H9 (cell line): ENCODE measurements at regions not wholly inside any gene's neighbourhood (a gene's known extent, or its start where the extent isn't known, plus 50 kb on each side); places are given as distances from the start of the nearest gene placed in this dataset.

Experiments used
- DNase-seq: peaks from one replicate; pipeline ENCODE4 v3.0.0-alpha.2; 2017
- H2AFZ ChIP-seq: one replicate; pipeline ENCODE4 v1.6.1; 2013; ENCODE audit warnings: mild to moderate bottlenecking, low read length, control low read depth, moderate library complexity
- H2AK5ac ChIP-seq: 2 replicates; pipeline ENCODE4 v1.6.1; 2013; ENCODE audit warnings: low read length, control low read depth, mixed read lengths; ENCODE audit not compliant: insufficient read length
- H2BK120ac ChIP-seq: one replicate; pipeline ENCODE4 v1.6.1; 2013; ENCODE audit warnings: low read depth, mild to moderate bottlenecking, low read length, control low read depth, inconsistent platforms; ENCODE audit not compliant: poor library complexity, severe bottlenecking
- H2BK12ac ChIP-seq: 2 replicates; pipeline ENCODE4 v1.6.1; 2013; ENCODE audit warnings: low read length, control low read depth, mixed read lengths, low read depth; ENCODE audit not compliant: insufficient read length
- H2BK15ac ChIP-seq: 2 replicates; pipeline ENCODE4 v1.6.1; 2013; ENCODE audit warnings: low read depth, low read length, control low read depth
- H2BK20ac ChIP-seq: one replicate; pipeline ENCODE4 v1.6.1; 2013; ENCODE audit warnings: low read depth, mild to moderate bottlenecking, low read length, control low read depth, inconsistent platforms; ENCODE audit not compliant: poor library complexity, severe bottlenecking
- H2BK5ac ChIP-seq: 2 replicates; pipeline ENCODE4 v1.6.1; 2013; ENCODE audit warnings: low read length, control low read depth, mixed read lengths; ENCODE audit not compliant: insufficient read length
- H3K14ac ChIP-seq: 2 replicates; pipeline ENCODE4 v1.6.1; 2013; ENCODE audit warnings: low read length, control low read depth; ENCODE audit not compliant: insufficient read depth
- H3K18ac ChIP-seq: 2 replicates; pipeline ENCODE4 v1.6.1; 2013; ENCODE audit warnings: low read depth, mild to moderate bottlenecking, mixed read lengths, low read length, control low read depth; ENCODE audit not compliant: insufficient read length
- H3K23ac ChIP-seq: 2 replicates; pipeline ENCODE4 v1.6.1; 2013; ENCODE audit warnings: low read length, control low read depth, mixed read lengths, low read depth; ENCODE audit not compliant: insufficient read length
- H3K23me2 ChIP-seq: 2 replicates; pipeline ENCODE4 v1.6.1; 2013; ENCODE audit warnings: low read depth, mild to moderate bottlenecking, mixed read lengths, low read length, control low read depth; ENCODE audit not compliant: insufficient read length, poor library complexity, severe bottlenecking
- H3K27ac ChIP-seq: 2 replicates; pipeline ENCODE4 v1.5.1; 2013; ENCODE audit warnings: low read length, control low read depth, mixed read lengths, low read depth; ENCODE audit not compliant: insufficient read length
- H3K27me3 ChIP-seq: 2 replicates; pipeline ENCODE4 v1.6.1; 2013; ENCODE audit warnings: low read length, control low read depth, inconsistent platforms; ENCODE audit not compliant: insufficient read depth
- H3K4ac ChIP-seq: 2 replicates; pipeline ENCODE4 v1.6.1; 2013; ENCODE audit warnings: low read depth, mild to moderate bottlenecking, control low read depth, inconsistent platforms, low read length, moderate library complexity
- H3K4me1 ChIP-seq: 2 replicates; pipeline ENCODE4 v1.6.1; 2013; ENCODE audit warnings: low read length, control low read depth, inconsistent platforms; ENCODE audit not compliant: insufficient read depth
- H3K4me2 ChIP-seq: 2 replicates; pipeline ENCODE4 v1.6.1; 2013; ENCODE audit warnings: low read length, control low read depth, mixed read lengths; ENCODE audit not compliant: insufficient read length, insufficient read depth
- H3K56ac ChIP-seq: 2 replicates; pipeline ENCODE4 v1.6.1; 2013; ENCODE audit warnings: low read depth, mild to moderate bottlenecking, mixed read lengths, low read length, control low read depth; ENCODE audit not compliant: insufficient read length
- H3K79me1 ChIP-seq: 2 replicates; pipeline ENCODE4 v1.6.1; 2013; ENCODE audit warnings: low read depth, mild to moderate bottlenecking, moderate library complexity, low read length, control low read depth, inconsistent platforms; ENCODE audit not compliant: insufficient read depth, poor library complexity, severe bottlenecking
- H3K79me2 ChIP-seq: 2 replicates; pipeline ENCODE4 v1.6.1; 2013; ENCODE audit warnings: low read length, control low read depth, inconsistent platforms; ENCODE audit not compliant: insufficient read depth
- H3K9ac ChIP-seq: 2 replicates; pipeline ENCODE4 v1.6.1; 2013; ENCODE audit warnings: low read length, control low read depth, mixed read lengths; ENCODE audit not compliant: insufficient read length; ENCODE audit errors: extremely low read depth
- H3K9me3 ChIP-seq: one replicate; pipeline ENCODE4 v1.6.1; 2013; ENCODE audit warnings: low read depth, low read length, inconsistent platforms; ENCODE audit not compliant: control insufficient read depth
- H3T11ph ChIP-seq: one replicate; pipeline ENCODE4 v1.6.1; 2013; ENCODE audit warnings: mild to moderate bottlenecking, low read length, control low read depth, inconsistent platforms
- H4K20me1 ChIP-seq: one replicate; pipeline ENCODE4 v1.6.1; 2013; ENCODE audit not compliant: control insufficient read depth, insufficient read length, insufficient read depth
- H4K5ac ChIP-seq: 2 replicates; pipeline ENCODE4 v1.6.1; 2013; ENCODE audit warnings: low read depth, mild to moderate bottlenecking, mixed read lengths, low read length, control low read depth; ENCODE audit not compliant: insufficient read length
- H4K8ac ChIP-seq: replicated peaks from 2 replicates; pipeline ENCODE4 v1.6.1; 2013; ENCODE audit warnings: low read length, control low read depth, mixed read lengths, low read depth; ENCODE audit not compliant: insufficient read length
- H4K91ac ChIP-seq: 2 replicates; pipeline ENCODE4 v1.6.1; 2013; ENCODE audit warnings: low read depth, mild to moderate bottlenecking, moderate library complexity, mixed read lengths, low read length, control low read depth; ENCODE audit not compliant: insufficient read length
- H3K27ac Mint-ChIP-seq, 3 experiments: 2 replicates in 2 of 3; 3 replicates in 1 of 3; pipeline ENCODE4 v1.8.0; 2020 to 2021; ENCODE audit warnings: mixed read lengths in 3 of 3, mild to moderate bottlenecking in 1 of 3, moderate library complexity in 1 of 3
- H3K27me3 Mint-ChIP-seq: 2 replicates; pipeline ENCODE4 v1.8.0; 2021; ENCODE audit warnings: low read depth, mild to moderate bottlenecking, moderate library complexity, mixed read lengths
- H3K36me3 Mint-ChIP-seq, 3 experiments: 2 replicates in 2 of 3; 3 replicates in 1 of 3; pipeline ENCODE4 v1.8.0; 2020 to 2021; ENCODE audit warnings: low read depth in 3 of 3, mixed read lengths in 3 of 3; ENCODE audit not compliant: insufficient read depth in 1 of 3
- H3K4me1 Mint-ChIP-seq, 2 experiments: 2 replicates each; pipeline ENCODE4 v1.8.0; 2020; ENCODE audit warnings: mixed read lengths in 2 of 2
- H3K4me3 Mint-ChIP-seq, 2 experiments: 2 replicates in 1 of 2; 3 replicates in 1 of 2; pipeline ENCODE4 v1.8.0; 2020 to 2021; ENCODE audit warnings: mild to moderate bottlenecking in 2 of 2, mixed read lengths in 2 of 2, moderate library complexity in 1 of 2
- H3K9me3 Mint-ChIP-seq, 2 experiments: 2 replicates in 1 of 2; 3 replicates in 1 of 2; pipeline ENCODE4 v1.8.0; 2020; ENCODE audit warnings: mild to moderate bottlenecking in 2 of 2, mixed read lengths in 2 of 2, moderate library complexity in 1 of 2
- CTCF ChIP-seq: fragments of 200-600 bp; sonication (generic); conservative IDR thresholded peaks from 3 replicates; pipeline ENCODE4 v1.8.0; 2021; ENCODE audit warnings: antibody characterized with exemption, mild to moderate bottlenecking
- WGBS: extraction: QIAGEN DNeasy Blood & Tissue Kit; methylation state at CpG from one replicate; pipeline ENCODE4 v1.1.7; 2013; ENCODE audit warnings: missing lambda C conversion rate, low lambda C conversion rate, mixed read lengths; ENCODE audit not compliant: insufficient read length; ENCODE audit errors: extremely low coverage; 5-methylcytosine and 5-hydroxymethylcytosine counted together

GRCh38 chr1:22228505-22228911 is 85.6 kb upstream of the WNT4 start:
- H4K20me1 ChIP-seq: no peaks in the 10 kb centered on the region
- H3K23me2 ChIP-seq: no peaks in the 10 kb centered on the region
- no peak for TF ChIP-seq CTCF
- no peak overlapping the region for H3K23ac ChIP-seq
- H3K27me3 ChIP-seq: no peaks in the 10 kb centered on the region
- H3K9me3 ChIP-seq: no peaks in the 10 kb centered on the region
- H3K79me1 ChIP-seq: no peaks in the 10 kb centered on the region
- H3K56ac ChIP-seq: no peak overlapping the region
- Mint-ChIP-seq H3K27me3 (no peaks in the 10 kb centered on the region; the same call in 1 of the 2 replicates), H3K27ac (peak overlapping the region in 1 of 3 experiments; percentile 59; a peak in 1 of 7 replicates), H3K36me3 (peaks cover 2 to 9% (median 4%) of the 10 kb centered on the region in 3 experiments; a peak in 4 of 7 replicates), H3K4me3 (no peak overlapping the region), H3K9me3 (peaks cover 3 to 8% of the 10 kb centered on the region in 2 experiments; a peak in 4 of 5 replicates), H3K4me1 (peaks cover 39 to 62% of the 10 kb centered on the region in 2 experiments)
- no peak overlapping the region for H3K27ac ChIP-seq
- H2BK120ac ChIP-seq: no peak overlapping the region
- no peak overlapping the region for H2BK5ac ChIP-seq
- H4K8ac ChIP-seq: no peak overlapping the region
- no peak overlapping the region; the same call in 1 of the 2 replicates for H3K14ac ChIP-seq
- no peak overlapping the region for H2BK20ac ChIP-seq
- no peak overlapping the region for H3T11ph ChIP-seq
- no peak for DNase-seq
- no peak overlapping the region for H2BK15ac ChIP-seq
- no peak overlapping the region for H4K5ac ChIP-seq
- no peak overlapping the region for H2AFZ ChIP-seq
- H2BK12ac ChIP-seq: no peak overlapping the region
- no peak overlapping the region for H3K18ac ChIP-seq
- H3K79me2 ChIP-seq: no peaks in the 10 kb centered on the region
- H2AK5ac ChIP-seq: no peak overlapping the region
- no peak overlapping the region for H3K4ac ChIP-seq
- H4K91ac ChIP-seq: no peak overlapping the region
- H3K9ac ChIP-seq: no peak overlapping the region
- no peaks in the 10 kb centered on the region; the same call in 1 of the 2 replicates for H3K4me1 ChIP-seq
- H3K4me2 ChIP-seq: no peak overlapping the region
- no CpG with 5 or more reads among the region's 7 CpGs for WGBS
